H1 (cell line): ENCODE measurements at regions not wholly inside any gene's neighbourhood (a gene's known extent, or its start where the extent isn't known, plus 50 kb on each side); places are given as distances from the start of the nearest gene placed in this dataset.

Experiments
- CBX8 ChIP-seq: fragments of 300-800, 300-1000 bp; sonication (generic); IDR thresholded peaks from 2 replicates; pipeline ENCODE4 v1.7.1; 2016; ENCODE audit warnings: low read depth, low read length, borderline replicate concordance
- CHD7 ChIP-seq: fragments of 300-600 bp; sonication (generic); IDR thresholded peaks from 2 replicates; pipeline ENCODE4 v1.7.1; 2012; ENCODE audit warnings: low read length, moderate library complexity, mild to moderate bottlenecking, inconsistent platforms; ENCODE audit not compliant: insufficient replicate concordance
- PHF8 ChIP-seq: fragments of 200-600 bp; sonication (generic); conservative IDR thresholded peaks from 2 replicates; pipeline ENCODE4 v1.7.1; 2012; ENCODE audit warnings: low read depth, mild to moderate bottlenecking, inconsistent platforms, low read length, moderate library complexity
- POLR2A ChIP-seq, 2 experiments: IDR thresholded peaks; 1 replicate in 1 of 2; 2 replicates in 1 of 2; pipeline ENCODE4 v1.6.1; 2011; ENCODE audit warnings: low read depth in 2 of 2, low read length in 2 of 2, mild to moderate bottlenecking in 2 of 2; ENCODE audit errors: control extremely low read depth in 1 of 2
- RAD21 ChIP-seq, 2 experiments: IDR thresholded peaks in 1 of 2; conservative IDR thresholded peaks in 1 of 2; 2 replicates each; pipeline ENCODE4 v1.6.1; 2011; ENCODE audit warnings: low read depth in 2 of 2, low read length in 2 of 2, improper control_type of control experiment in 1 of 2, inconsistent platforms in 1 of 2, mild to moderate bottlenecking in 1 of 2, moderate library complexity in 1 of 2
- SAP30 ChIP-seq: fragments of 300-600 bp; sonication (generic); IDR thresholded peaks from 2 replicates; pipeline ENCODE4 v1.7.1; 2012; ENCODE audit warnings: low read length, moderate library complexity, mild to moderate bottlenecking, inconsistent platforms; ENCODE audit not compliant: insufficient read depth, insufficient replicate concordance
- SIX5 ChIP-seq: IDR thresholded peaks from 2 replicates; pipeline ENCODE4 v1.6.1; 2011; ENCODE audit warnings: mild to moderate bottlenecking, low read depth, low read length
- SP2 ChIP-seq: IDR thresholded peaks from 2 replicates; pipeline ENCODE4 v1.6.1; 2012; ENCODE audit warnings: mild to moderate bottlenecking, low read length, inconsistent platforms
- USF2 ChIP-seq: IDR thresholded peaks from 2 replicates; pipeline ENCODE4 v1.6.1; 2011; ENCODE audit warnings: low read length, improper control_type of control experiment

GRCh38 chr6:8557014-8557748 lies 121.8 kb upstream of the SLC35B3 start (continued):
- no peak for TF ChIP-seq CHD7
- no peak for TF ChIP-seq SP2
- TF ChIP-seq USF2: no peak
- no peak for TF ChIP-seq CBX8
- TF ChIP-seq POLR2A (IDR thresholded peaks at IDR 0.05; ENCODE audit: control extremely low read depth in 1 of 2, low read depth in 2 of 2, low read length in 2 of 2): no peak
- TF ChIP-seq PHF8: no peak
- TF ChIP-seq SAP30: no peak
- no peak for TF ChIP-seq SIX5
- TF ChIP-seq RAD21 (IDR thresholded peaks at IDR 0.05 in 1 of 2, conservative IDR thresholded peaks at IDR 0.05 in 1 of 2; ENCODE audit: low read depth in 2 of 2, low read length in 2 of 2): no peak
